ENCODE measurements at regions not wholly inside any gene's neighbourhood (a gene's known extent, or its start where the extent isn't known, plus 50 kb on each side); places are given as distances from the start of the nearest gene placed in this dataset.

DNA sequence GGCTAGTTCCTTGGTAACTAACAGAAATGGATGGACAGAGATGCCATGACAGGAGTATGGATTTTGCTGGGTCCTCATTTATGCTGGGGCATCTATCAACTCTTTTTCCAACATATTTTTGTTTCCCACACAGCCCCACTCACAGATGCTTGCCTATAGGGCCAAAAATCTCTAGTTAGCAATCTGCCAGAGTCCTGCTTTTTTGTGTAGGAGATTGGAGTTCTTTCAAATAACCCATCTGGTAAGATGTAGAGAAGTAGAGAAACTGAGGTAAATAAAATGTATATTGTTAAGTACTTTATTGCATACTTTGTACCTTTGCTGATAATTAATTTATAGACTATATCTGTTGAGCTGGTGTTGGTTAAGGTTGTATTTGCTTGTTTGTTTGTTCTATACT lies 456.5 kb upstream of the GOLIM4 start:
- no peak overlapping the region for H3K4me3 ChIP-seq (ENCODE audit: low read length in 2 of 2)
- no peak for DNase-seq (ENCODE audit: low read depth in 6 of 9, low spot score in 9 of 9)
- no peaks in the 10 kb centered on the region for H3K9me3 ChIP-seq (ENCODE audit: control insufficient read depth in 2 of 2, insufficient read depth in 1 of 2, low read length in 1 of 2)
- H3K27me3 ChIP-seq (ENCODE audit: control insufficient read depth in 2 of 2, insufficient read depth in 1 of 2, low read length in 1 of 2), result no peaks in the 10 kb centered on the region
- H3K4me1 ChIP-seq (ENCODE audit: control insufficient read depth in 2 of 2, insufficient read depth in 2 of 2, low read length in 2 of 2), result no peaks in the 10 kb centered on the region
- H3K27ac ChIP-seq (ENCODE audit: low read depth in 1 of 2, low read length in 1 of 2), result no peak overlapping the region
- no peaks in the 10 kb centered on the region for H3K36me3 ChIP-seq (ENCODE audit: control insufficient read depth in 2 of 2, insufficient read depth in 2 of 2, low read length in 1 of 2)

DNA sequence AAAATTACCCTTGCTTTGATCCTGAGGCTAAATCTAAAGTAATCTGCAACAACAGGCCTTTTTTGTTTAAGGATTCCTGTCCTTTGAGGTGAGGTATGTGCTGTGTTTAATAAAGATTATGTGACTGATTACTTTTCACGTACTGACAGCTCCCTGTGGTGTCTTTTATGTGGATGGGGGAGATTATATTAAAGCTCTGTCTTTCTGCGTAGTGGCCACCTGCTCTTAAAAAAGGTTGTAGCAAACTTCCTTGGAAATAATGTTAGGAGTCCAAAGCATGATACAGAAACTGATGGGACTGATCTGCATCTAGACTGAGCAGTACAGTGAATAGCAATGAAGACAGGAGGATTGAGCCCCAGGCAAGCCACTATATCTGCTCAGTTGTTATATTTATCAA lies 453.0 kb upstream of the GOLIM4 start:
- no peaks in the 10 kb centered on the region for H3K9me3 ChIP-seq (ENCODE audit: control insufficient read depth in 2 of 2, insufficient read depth in 1 of 2, low read length in 1 of 2)
- WGBS, result 73% methylated on average over 2 of the region's 2 CpGs
- no peaks in the 10 kb centered on the region for H3K4me1 ChIP-seq (ENCODE audit: control insufficient read depth in 2 of 2, insufficient read depth in 2 of 2, low read length in 2 of 2)
- no peak for DNase-seq (ENCODE audit: low read depth in 6 of 9, low spot score in 9 of 9)
- no peaks in the 10 kb centered on the region for H3K36me3 ChIP-seq (ENCODE audit: control insufficient read depth in 2 of 2, insufficient read depth in 2 of 2, low read length in 1 of 2)
- H3K4me3 ChIP-seq (ENCODE audit: low read length in 2 of 2), result no peak overlapping the region
- H3K27ac ChIP-seq (ENCODE audit: low read depth in 1 of 2, low read length in 1 of 2), result no peak overlapping the region
- no peaks in the 10 kb centered on the region for H3K27me3 ChIP-seq (ENCODE audit: control insufficient read depth in 2 of 2, insufficient read depth in 1 of 2, low read length in 1 of 2)

DNA sequence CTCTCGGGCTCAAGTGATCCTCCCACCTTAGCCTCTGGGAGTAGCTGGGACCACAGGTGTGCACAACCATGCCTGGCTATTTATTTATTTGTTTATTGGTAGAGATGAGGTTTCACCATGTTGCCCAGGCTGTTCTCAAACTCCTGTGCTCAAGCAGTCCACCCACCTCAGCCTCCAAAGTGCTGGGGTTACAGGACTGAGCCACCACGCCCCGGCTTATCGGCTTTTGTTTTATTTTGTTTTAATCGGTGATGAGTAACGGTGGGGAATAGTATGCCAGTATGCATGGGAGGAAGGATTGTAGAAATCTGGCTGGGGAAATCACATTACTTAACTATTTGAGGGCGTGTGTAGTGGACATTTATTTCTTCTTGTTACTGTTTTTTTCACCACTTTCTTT lies 451.0 kb upstream of the GOLIM4 start:
- Histone ChIP-seq H3K27me3 (ENCODE audit: control insufficient read depth in 2 of 2, insufficient read depth in 1 of 2, low read length in 1 of 2) (no peaks in the 10 kb centered on the region), H3K4me3 (ENCODE audit: low read length in 2 of 2) (no peak overlapping the region), H3K4me1 (ENCODE audit: control insufficient read depth in 2 of 2, insufficient read depth in 2 of 2, low read length in 2 of 2) (no peaks in the 10 kb centered on the region), H3K27ac (ENCODE audit: low read depth in 1 of 2, low read length in 1 of 2) (no peak overlapping the region), H3K36me3 (ENCODE audit: control insufficient read depth in 2 of 2, insufficient read depth in 2 of 2, low read length in 1 of 2) (no peaks in the 10 kb centered on the region), H3K9me3 (ENCODE audit: control insufficient read depth in 2 of 2, insufficient read depth in 1 of 2, low read length in 1 of 2) (no peaks in the 10 kb centered on the region)
- 96% methylated on average over 7 of the region's 7 CpGs for WGBS
- DNase-seq (ENCODE audit: low read depth in 6 of 9, low spot score in 9 of 9), result no peak

DNA sequence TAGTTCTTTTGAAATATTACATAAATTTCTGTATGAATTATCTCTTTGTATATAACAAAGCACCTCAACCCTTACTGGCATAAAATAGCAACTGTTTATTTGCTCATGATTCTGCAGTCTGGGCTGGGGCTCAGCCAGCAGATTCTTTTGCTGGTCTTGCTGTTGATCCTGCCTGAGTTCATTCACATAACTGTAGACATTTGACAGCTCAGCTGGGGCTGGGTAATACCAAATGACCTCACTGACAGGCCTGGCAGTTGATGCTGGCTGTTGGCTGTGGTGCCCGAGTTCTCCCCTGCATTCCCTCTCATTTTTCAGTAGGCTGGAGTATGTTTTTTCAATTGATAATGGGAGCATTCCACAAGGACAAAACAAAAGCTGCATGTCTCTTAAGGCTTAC lies 449.9 kb upstream of the GOLIM4 start:
- Histone ChIP-seq H3K36me3 (ENCODE audit: control insufficient read depth in 2 of 2, insufficient read depth in 2 of 2, low read length in 1 of 2) (no peaks in the 10 kb centered on the region), H3K9me3 (ENCODE audit: control insufficient read depth in 2 of 2, insufficient read depth in 1 of 2, low read length in 1 of 2) (no peaks in the 10 kb centered on the region), H3K27me3 (ENCODE audit: control insufficient read depth in 2 of 2, insufficient read depth in 1 of 2, low read length in 1 of 2) (no peaks in the 10 kb centered on the region), H3K27ac (ENCODE audit: low read depth in 1 of 2, low read length in 1 of 2) (no peak overlapping the region), H3K4me1 (ENCODE audit: control insufficient read depth in 2 of 2, insufficient read depth in 2 of 2, low read length in 2 of 2) (no peaks in the 10 kb centered on the region), H3K4me3 (ENCODE audit: low read length in 2 of 2) (no peak overlapping the region)
- no peak for DNase-seq (ENCODE audit: low read depth in 6 of 9, low spot score in 9 of 9)
- WGBS, result 93% methylated on average over 1 of the region's 1 CpG

DNA sequence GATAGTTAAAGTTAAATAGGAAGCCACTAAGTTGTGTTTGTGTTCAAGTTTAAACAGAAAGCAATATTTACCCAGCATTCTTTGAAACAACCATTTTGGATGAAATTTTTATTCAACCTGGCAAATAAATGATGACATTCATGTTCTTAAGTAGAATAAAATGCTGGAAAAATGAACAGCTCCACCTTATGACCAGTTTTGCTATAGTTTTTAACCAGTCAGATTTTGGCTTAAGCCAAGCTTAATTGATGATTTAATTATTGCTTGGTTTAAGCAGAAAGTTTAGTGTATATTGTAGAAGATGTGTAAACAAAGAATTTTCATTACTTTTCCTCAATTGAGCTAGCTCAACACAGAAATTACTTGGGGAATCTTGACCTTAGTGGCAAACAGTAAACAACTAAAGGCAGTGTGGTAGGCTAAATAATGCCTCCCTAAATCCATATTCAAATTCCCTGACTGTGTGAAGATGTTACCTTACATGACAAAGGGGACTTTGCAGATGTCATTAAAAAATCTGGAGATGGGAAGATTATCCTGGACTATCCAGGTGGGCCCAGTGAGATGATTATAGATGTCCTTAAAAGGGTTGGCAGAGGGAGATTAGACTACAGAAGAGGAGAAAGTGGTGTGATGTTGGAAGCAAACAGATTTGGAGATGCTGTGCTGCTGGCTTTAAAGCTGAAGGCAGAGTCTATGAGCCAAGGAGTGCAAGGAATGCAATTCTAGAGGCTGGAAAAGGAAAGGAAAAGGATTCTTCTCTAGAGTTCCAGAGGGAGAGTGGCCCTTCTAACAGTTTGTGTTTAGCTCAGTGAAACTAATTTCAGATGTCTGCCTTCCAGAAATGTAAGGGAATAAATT lies 448.6 kb upstream of the GOLIM4 start:
- Histone ChIP-seq H3K4me1 (ENCODE audit: control insufficient read depth in 2 of 2, insufficient read depth in 2 of 2, low read length in 2 of 2) (no peaks in the 10 kb centered on the region), H3K27ac (ENCODE audit: low read depth in 1 of 2, low read length in 1 of 2) (no peak overlapping the region), H3K27me3 (ENCODE audit: control insufficient read depth in 2 of 2, insufficient read depth in 1 of 2, low read length in 1 of 2) (no peaks in the 10 kb centered on the region), H3K36me3 (ENCODE audit: control insufficient read depth in 2 of 2, insufficient read depth in 2 of 2, low read length in 1 of 2) (no peaks in the 10 kb centered on the region), H3K4me3 (ENCODE audit: low read length in 2 of 2) (no peak overlapping the region), H3K9me3 (ENCODE audit: control insufficient read depth in 2 of 2, insufficient read depth in 1 of 2, low read length in 1 of 2) (no peaks in the 10 kb centered on the region)
- no peak for DNase-seq (ENCODE audit: low read depth in 6 of 9, low spot score in 9 of 9)

DNA sequence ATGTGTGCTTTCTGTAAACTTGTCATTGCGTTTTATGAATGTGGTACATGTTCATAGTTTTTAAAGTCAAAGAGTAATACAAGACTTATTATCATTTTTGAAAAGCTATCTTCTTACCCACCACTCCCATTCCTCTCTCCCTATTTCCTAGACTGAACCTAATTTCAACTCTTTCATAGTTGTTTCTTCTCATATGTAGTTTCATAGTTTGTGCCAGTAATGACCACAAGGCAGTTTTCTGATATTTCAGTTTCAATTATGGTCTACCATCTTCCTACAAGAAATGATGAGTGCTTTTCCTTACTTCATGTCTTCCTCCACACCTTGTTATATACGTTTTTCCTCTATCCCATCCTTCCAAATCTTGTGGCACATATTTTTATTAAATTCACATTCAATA lies 445.0 kb upstream of the GOLIM4 start:
- H3K27me3 ChIP-seq (ENCODE audit: control insufficient read depth in 2 of 2, insufficient read depth in 1 of 2, low read length in 1 of 2), result no peaks in the 10 kb centered on the region
- H3K9me3 ChIP-seq (ENCODE audit: control insufficient read depth in 2 of 2, insufficient read depth in 1 of 2, low read length in 1 of 2), result no peaks in the 10 kb centered on the region
- no peak for DNase-seq (ENCODE audit: low read depth in 6 of 9, low spot score in 9 of 9)
- no peaks in the 10 kb centered on the region for H3K4me1 ChIP-seq (ENCODE audit: control insufficient read depth in 2 of 2, insufficient read depth in 2 of 2, low read length in 2 of 2)
- H3K36me3 ChIP-seq (ENCODE audit: control insufficient read depth in 2 of 2, insufficient read depth in 2 of 2, low read length in 1 of 2), result no peaks in the 10 kb centered on the region
- no peak overlapping the region for H3K27ac ChIP-seq (ENCODE audit: low read depth in 1 of 2, low read length in 1 of 2)
- no peak overlapping the region for H3K4me3 ChIP-seq (ENCODE audit: low read length in 2 of 2)
- WGBS, result 42% methylated on average over 2 of the region's 2 CpGs

DNA sequence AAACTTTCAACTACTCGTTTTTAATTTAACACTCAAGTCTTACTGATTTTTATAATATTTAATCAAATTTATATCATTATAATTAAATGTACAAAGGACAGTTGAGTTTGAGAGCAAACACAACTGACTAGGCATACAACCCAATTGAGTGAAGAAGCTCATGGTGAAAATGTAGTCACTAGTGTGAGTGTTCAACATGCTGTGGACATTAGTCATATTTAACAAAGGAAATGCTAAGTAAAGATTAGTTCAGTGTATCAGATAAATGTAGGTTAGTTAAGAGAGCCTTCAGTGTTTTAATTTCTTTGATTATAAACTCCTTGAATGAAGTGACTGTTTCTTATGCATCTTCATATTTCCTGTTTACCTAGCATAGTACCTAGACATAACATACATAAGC lies 444.2 kb upstream of the GOLIM4 start:
- Histone ChIP-seq H3K4me3 (ENCODE audit: low read length in 2 of 2) (no peak overlapping the region), H3K36me3 (ENCODE audit: control insufficient read depth in 2 of 2, insufficient read depth in 2 of 2, low read length in 1 of 2) (no peaks in the 10 kb centered on the region), H3K27ac (ENCODE audit: low read depth in 1 of 2, low read length in 1 of 2) (no peak overlapping the region), H3K9me3 (ENCODE audit: control insufficient read depth in 2 of 2, insufficient read depth in 1 of 2, low read length in 1 of 2) (no peaks in the 10 kb centered on the region), H3K4me1 (ENCODE audit: control insufficient read depth in 2 of 2, insufficient read depth in 2 of 2, low read length in 2 of 2) (no peaks in the 10 kb centered on the region), H3K27me3 (ENCODE audit: control insufficient read depth in 2 of 2, insufficient read depth in 1 of 2, low read length in 1 of 2) (no peaks in the 10 kb centered on the region)
- 99% methylated on average over 1 of the region's 1 CpG for WGBS
- DNase-seq (ENCODE audit: low read depth in 6 of 9, low spot score in 9 of 9), result no peak

DNA sequence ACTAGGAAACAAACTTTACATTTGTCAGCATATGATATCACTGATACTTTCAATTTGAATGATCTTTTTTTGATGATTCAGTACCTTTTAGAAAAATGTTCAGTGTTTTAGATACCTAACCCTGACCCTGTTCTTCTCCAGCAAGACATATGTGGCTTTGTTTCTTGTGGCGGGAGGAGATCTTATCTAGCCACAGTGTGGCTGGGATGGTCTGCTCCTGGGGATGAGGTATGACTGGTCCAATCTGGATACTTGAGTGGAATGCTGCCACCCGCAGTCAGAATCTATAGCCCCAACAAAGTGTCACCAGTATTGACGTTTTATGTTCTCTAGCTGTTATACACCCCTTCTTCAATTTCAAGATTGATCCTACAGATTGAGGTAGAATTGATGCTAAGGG lies 439.0 kb upstream of the GOLIM4 start:
- H3K9me3 ChIP-seq (ENCODE audit: control insufficient read depth in 2 of 2, insufficient read depth in 1 of 2, low read length in 1 of 2), result no peaks in the 10 kb centered on the region
- no peak overlapping the region for H3K27ac ChIP-seq (ENCODE audit: low read depth in 1 of 2, low read length in 1 of 2)
- WGBS, result 49% methylated on average over 3 of the region's 3 CpGs
- H3K4me1 ChIP-seq (ENCODE audit: control insufficient read depth in 2 of 2, insufficient read depth in 2 of 2, low read length in 2 of 2), result no peaks in the 10 kb centered on the region
- no peak overlapping the region for H3K4me3 ChIP-seq (ENCODE audit: low read length in 2 of 2)
- no peak for DNase-seq (ENCODE audit: low read depth in 6 of 9, low spot score in 9 of 9)
- H3K36me3 ChIP-seq (ENCODE audit: control insufficient read depth in 2 of 2, insufficient read depth in 2 of 2, low read length in 1 of 2), result no peaks in the 10 kb centered on the region
- no peaks in the 10 kb centered on the region for H3K27me3 ChIP-seq (ENCODE audit: control insufficient read depth in 2 of 2, insufficient read depth in 1 of 2, low read length in 1 of 2)

DNA sequence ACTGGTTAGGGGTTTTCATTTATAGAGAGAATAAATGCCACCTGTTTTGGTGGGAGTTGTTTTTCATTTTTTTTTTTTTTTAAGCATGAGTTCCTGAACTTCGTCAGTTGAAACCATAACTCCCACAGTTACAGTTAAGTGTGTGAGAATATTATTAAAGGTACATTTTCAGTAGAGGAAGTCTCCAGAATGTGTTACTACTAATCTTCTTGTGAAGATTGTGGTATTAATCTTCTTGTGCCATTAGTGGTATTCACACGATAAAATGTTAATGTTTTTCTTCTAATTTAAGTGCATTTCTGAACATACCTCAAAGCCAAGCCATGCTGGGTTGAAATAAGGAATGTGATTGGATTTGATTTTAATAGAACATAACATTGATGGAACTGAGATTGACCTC lies 437.9 kb upstream of the GOLIM4 start:
- H3K36me3 ChIP-seq (ENCODE audit: control insufficient read depth in 2 of 2, insufficient read depth in 2 of 2, low read length in 1 of 2), result no peaks in the 10 kb centered on the region
- H3K9me3 ChIP-seq (ENCODE audit: control insufficient read depth in 2 of 2, insufficient read depth in 1 of 2, low read length in 1 of 2), result no peaks in the 10 kb centered on the region
- H3K4me1 ChIP-seq (ENCODE audit: control insufficient read depth in 2 of 2, insufficient read depth in 2 of 2, low read length in 2 of 2), result no peaks in the 10 kb centered on the region
- H3K4me3 ChIP-seq (ENCODE audit: low read length in 2 of 2), result no peak overlapping the region
- H3K27ac ChIP-seq (ENCODE audit: low read depth in 1 of 2, low read length in 1 of 2), result no peak overlapping the region
- DNase-seq (ENCODE audit: low read depth in 6 of 9, low spot score in 9 of 9), result no peak
- H3K27me3 ChIP-seq (ENCODE audit: control insufficient read depth in 2 of 2, insufficient read depth in 1 of 2, low read length in 1 of 2), result no peaks in the 10 kb centered on the region
- 36% methylated on average over 2 of the region's 2 CpGs for WGBS

Measured in thymus (tissue), 11 donors.